ENCODE measurements at regions not wholly inside any gene's neighbourhood (a gene's known extent, or its start where the extent isn't known, plus 50 kb on each side); places are given as distances from the start of the nearest gene placed in this dataset.

DNA sequence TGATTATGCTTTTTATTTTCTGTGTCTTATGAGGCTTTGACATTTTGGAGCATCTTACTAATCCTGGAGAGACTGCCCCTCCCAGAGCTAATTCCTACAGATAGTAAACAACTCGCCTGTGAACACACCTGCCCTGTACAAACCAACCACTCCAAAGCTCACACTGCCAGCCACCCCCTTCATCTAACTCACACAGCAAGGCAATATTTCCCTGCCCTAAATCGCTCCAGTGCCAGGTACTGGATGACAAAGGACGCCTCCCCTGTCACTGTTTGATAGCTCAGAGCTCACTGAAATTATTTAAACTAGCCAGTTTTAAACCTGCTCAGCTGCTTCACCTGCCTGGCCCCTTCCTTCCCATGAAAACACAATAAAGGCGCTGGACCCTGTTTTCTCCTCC is 535.1 kb upstream of the CELF2 start:
- H3K4me3 ChIP-seq (replicated peaks in 1 of 2; ENCODE audit: low read depth in 1 of 2, low read length in 2 of 2) = no peak overlapping the region
- ChIA-PET RAD21 (ENCODE audit: low non-redundant PET in 1 of 2, low total read pairs in 2 of 2, uncharacterized antibody in 2 of 2, unreplicated experiment in 2 of 2) (no interaction called here), POLR2A (no interaction called here), CTCF (no interaction called here)
- no peak for DNase-seq (ENCODE audit: low read depth, low spot score)
- no peaks in the 10 kb centered on the region for H3K36me3 ChIP-seq (ENCODE audit: control insufficient read depth in 1 of 2, insufficient read depth in 2 of 2, low read length in 2 of 2)
- H3K27ac ChIP-seq (ENCODE audit: low read depth, low read length) = no peak overlapping the region
- intact Hi-C loops (cut with micrococcal nuclease) = no loop called here
- H3K79me2 ChIP-seq (ENCODE audit: insufficient read depth, low read length) = no peaks in the 10 kb centered on the region
- no peak overlapping the region for H3K9ac ChIP-seq (ENCODE audit: low read length)
- peaks cover 0 to 23% of the 10 kb centered on the region in 2 experiments; a peak in 2 of 4 replicates for H3K9me3 ChIP-seq (ENCODE audit: control insufficient read depth in 1 of 2, insufficient read depth in 1 of 2, low read depth in 1 of 2, low read length in 2 of 2)
- no TSS peak for BruUV-seq (replicated peaks)
- no peak overlapping the region for H2AFZ ChIP-seq (ENCODE audit: low read depth, low read length, poor library complexity, severe bottlenecking)
- H3K4me1 ChIP-seq (ENCODE audit: control insufficient read depth in 1 of 2, insufficient read depth in 2 of 2, low read length in 2 of 2) = no peaks in the 10 kb centered on the region
- H3K27me3 ChIP-seq (ENCODE audit: insufficient read depth, low read length) = no peaks in the 10 kb centered on the region
- ATAC-seq = no peak
- H3K4me2 ChIP-seq (ENCODE audit: low read length) = no peak overlapping the region
- TF ChIP-seq, protein P1, sequence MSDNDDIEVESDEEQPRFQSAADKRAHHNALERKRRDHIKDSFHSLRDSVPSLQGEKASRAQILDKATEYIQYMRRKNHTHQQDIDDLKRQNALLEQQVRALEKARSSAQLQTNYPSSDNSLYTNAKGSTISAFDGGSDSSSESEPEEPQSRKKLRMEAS (IDR thresholded peaks at IDR 0.05) = no peak
- no peak for TF ChIP-seq CBX3 (IDR thresholded peaks at IDR 0.05; ENCODE audit: low read depth)
- TF ChIP-seq ZNF274 (IDR thresholded peaks at IDR 0.05; ENCODE audit: low read depth, low read length) = no peak
- TF ChIP-seq RAD21 (IDR thresholded peaks at IDR 0.05; ENCODE audit: low read depth) = no peak
- no peak for TF ChIP-seq YY1 (IDR thresholded peaks at IDR 0.05; ENCODE audit: extremely low read depth, insufficient replicate concordance, low read depth, low read length)
- no peak for TF ChIP-seq ZFX (IDR thresholded peaks at IDR 0.05)
- no peak for TF ChIP-seq SP1 (IDR thresholded peaks at IDR 0.05; ENCODE audit: low read depth)
- TF ChIP-seq EZH2phosphoT487 (IDR thresholded peaks at IDR 0.05; ENCODE audit: borderline replicate concordance) = no peak
- no peak for TF ChIP-seq EZH2 (IDR thresholded peaks at IDR 0.05)
- no peak for TF ChIP-seq SRF (IDR thresholded peaks at IDR 0.05; ENCODE audit: low read depth)
- no peak for TF ChIP-seq JUND (IDR thresholded peaks at IDR 0.05)
- no peak for TF ChIP-seq POLR2A (IDR thresholded peaks at IDR 0.05; ENCODE audit: borderline replicate concordance, extremely low read depth, insufficient read depth, insufficient read length)
- TF ChIP-seq, protein P2, sequence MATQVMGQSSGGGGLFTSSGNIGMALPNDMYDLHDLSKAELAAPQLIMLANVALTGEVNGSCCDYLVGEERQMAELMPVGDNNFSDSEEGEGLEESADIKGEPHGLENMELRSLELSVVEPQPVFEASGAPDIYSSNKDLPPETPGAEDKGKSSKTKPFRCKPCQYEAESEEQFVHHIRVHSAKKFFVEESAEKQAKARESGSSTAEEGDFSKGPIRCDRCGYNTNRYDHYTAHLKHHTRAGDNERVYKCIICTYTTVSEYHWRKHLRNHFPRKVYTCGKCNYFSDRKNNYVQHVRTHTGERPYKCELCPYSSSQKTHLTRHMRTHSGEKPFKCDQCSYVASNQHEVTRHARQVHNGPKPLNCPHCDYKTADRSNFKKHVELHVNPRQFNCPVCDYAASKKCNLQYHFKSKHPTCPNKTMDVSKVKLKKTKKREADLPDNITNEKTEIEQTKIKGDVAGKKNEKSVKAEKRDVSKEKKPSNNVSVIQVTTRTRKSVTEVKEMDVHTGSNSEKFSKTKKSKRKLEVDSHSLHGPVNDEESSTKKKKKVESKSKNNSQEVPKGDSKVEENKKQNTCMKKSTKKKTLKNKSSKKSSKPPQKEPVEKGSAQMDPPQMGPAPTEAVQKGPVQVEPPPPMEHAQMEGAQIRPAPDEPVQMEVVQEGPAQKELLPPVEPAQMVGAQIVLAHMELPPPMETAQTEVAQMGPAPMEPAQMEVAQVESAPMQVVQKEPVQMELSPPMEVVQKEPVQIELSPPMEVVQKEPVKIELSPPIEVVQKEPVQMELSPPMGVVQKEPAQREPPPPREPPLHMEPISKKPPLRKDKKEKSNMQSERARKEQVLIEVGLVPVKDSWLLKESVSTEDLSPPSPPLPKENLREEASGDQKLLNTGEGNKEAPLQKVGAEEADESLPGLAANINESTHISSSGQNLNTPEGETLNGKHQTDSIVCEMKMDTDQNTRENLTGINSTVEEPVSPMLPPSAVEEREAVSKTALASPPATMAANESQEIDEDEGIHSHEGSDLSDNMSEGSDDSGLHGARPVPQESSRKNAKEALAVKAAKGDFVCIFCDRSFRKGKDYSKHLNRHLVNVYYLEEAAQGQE (IDR thresholded peaks at IDR 0.05; ENCODE audit: low read depth) = no peak
- TF ChIP-seq, protein P3, sequence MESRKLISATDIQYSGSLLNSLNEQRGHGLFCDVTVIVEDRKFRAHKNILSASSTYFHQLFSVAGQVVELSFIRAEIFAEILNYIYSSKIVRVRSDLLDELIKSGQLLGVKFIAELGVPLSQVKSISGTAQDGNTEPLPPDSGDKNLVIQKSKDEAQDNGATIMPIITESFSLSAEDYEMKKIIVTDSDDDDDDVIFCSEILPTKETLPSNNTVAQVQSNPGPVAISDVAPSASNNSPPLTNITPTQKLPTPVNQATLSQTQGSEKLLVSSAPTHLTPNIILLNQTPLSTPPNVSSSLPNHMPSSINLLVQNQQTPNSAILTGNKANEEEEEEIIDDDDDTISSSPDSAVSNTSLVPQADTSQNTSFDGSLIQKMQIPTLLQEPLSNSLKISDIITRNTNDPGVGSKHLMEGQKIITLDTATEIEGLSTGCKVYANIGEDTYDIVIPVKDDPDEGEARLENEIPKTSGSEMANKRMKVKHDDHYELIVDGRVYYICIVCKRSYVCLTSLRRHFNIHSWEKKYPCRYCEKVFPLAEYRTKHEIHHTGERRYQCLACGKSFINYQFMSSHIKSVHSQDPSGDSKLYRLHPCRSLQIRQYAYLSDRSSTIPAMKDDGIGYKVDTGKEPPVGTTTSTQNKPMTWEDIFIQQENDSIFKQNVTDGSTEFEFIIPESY (IDR thresholded peaks at IDR 0.05; ENCODE audit: extremely low read depth, insufficient replicate concordance, low read length) = no peak
- no peak for TF ChIP-seq EGR1 (IDR thresholded peaks at IDR 0.05; ENCODE audit: low read depth)
- TF ChIP-seq CEBPB (IDR thresholded peaks at IDR 0.05; ENCODE audit: low read depth) = no peak
- TF ChIP-seq FOSL1 (IDR thresholded peaks at IDR 0.05; ENCODE audit: low read depth) = no peak
- no peak for TF ChIP-seq TCF7L2 (IDR thresholded peaks at IDR 0.05; ENCODE audit: borderline replicate concordance, extremely low read depth, insufficient read depth, insufficient read length)
- no peak for TF ChIP-seq POLR2AphosphoS5 (IDR thresholded peaks at IDR 0.05; ENCODE audit: low read depth, low read length)
- no peaks in the 10 kb centered on the region for H3K9me2 ChIP-seq (ENCODE audit: insufficient read depth)
- H4K20me1 ChIP-seq (ENCODE audit: insufficient read depth) = no peaks in the 10 kb centered on the region

Measured in HCT116 (cell line).